Brain microvascular endothelial cell (primary cell): ENCODE measurements at regions not wholly inside any gene's neighbourhood (a gene's known extent, or its start where the extent isn't known, plus 50 kb on each side); places are given as distances from the start of the nearest gene placed in this dataset.
A peak's percentile ranks its signal among the peaks of the same experiment; 100 is the strongest.
"Not testable (repeated sequence)": the region's sequence is repeated elsewhere in the genome, so short reads cannot be mapped to it uniquely, and the experiment has no call there.

Experiments
- DNase-seq: peaks from one replicate; pipeline ENCODE4 v3.0.0-alpha.2; 2020
- H3K27ac ChIP-seq: fragments of 250-450 bp; sonication (Bioruptor Pico); 2 replicates; pipeline ENCODE4 v1.5.1; 2020; ENCODE audit warnings: mild to moderate bottlenecking, moderate library complexity
- H3K27me3 ChIP-seq: fragments of 250-450 bp; sonication (Bioruptor Pico); replicated peaks from 2 replicates; pipeline ENCODE4 v1.5.1; 2020; ENCODE audit warnings: mild to moderate bottlenecking
- H3K36me3 ChIP-seq: fragments of 250-450 bp; sonication (Bioruptor Pico); replicated peaks from 2 replicates; pipeline ENCODE4 v1.5.1; 2020; ENCODE audit warnings: mild to moderate bottlenecking
- H3K4me3 ChIP-seq: 2 replicates; pipeline ENCODE4 v1.5.1; 2011; ENCODE audit warnings: low read depth, mild to moderate bottlenecking, control low read depth, low read length, moderate library complexity
- CTCF ChIP-seq: IDR thresholded peaks from 2 replicates; pipeline ENCODE4 v1.5.1; 2011; ENCODE audit warnings: low read depth, mild to moderate bottlenecking, moderate library complexity, low read length, control low read depth, inconsistent platforms; ENCODE audit errors: missing control alignments
- in situ Hi-C: cut with HindIII; loops from 2 replicates; pipeline ENCODE4 v1.10.0; 2017; ENCODE audit warnings: low sequenced_read_pairs, low pct_ligation_motif_present

DNA sequence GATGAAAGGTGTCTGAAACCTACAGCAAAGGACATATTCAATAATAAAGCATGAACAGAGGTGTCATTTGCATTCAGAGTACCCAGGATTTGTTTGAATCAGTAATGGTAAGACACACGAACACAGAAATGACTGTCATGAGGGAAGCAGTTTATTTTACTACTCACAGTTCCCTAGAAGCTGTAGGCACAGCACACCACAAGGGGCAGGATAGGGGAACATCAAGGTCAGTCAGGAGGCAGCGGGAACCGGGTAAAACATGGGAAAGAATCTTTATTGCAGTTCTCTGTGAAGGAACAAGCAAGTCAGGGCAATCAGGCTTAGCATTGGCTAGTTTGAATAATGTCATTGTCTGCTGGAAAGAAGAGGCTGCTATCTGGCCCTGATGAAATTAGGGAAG lies 70.2 kb upstream of the PDSS1 start:
- no peak overlapping the region for H3K4me3 ChIP-seq
- no peaks in the 10 kb centered on the region for H3K27me3 ChIP-seq
- in situ Hi-C loops, result no loop called here
- TF ChIP-seq CTCF, result peak; percentile 20
- no peaks in the 10 kb centered on the region for H3K36me3 ChIP-seq
- no peak overlapping the region for H3K27ac ChIP-seq
- DNase-seq, result no peak

DNA sequence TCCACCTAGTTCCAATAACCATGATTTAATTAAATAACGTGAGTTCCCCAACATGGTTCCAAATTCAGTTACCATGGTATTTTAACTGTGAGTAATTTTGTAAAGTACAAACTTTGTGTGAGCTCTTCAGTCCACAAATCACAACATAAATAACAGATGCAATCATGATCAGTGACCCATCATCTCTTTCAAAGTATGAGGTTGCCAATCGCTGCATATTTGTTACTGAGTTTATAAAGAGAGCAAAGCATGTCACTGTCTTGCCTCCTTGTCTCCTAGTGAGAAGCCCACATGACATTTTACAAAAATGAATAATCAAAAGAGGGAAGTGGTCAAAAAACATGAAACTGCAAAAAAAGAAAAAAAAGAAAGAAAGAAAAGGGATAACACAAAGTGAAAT lies 69.1 kb upstream of the PDSS1 start:
- TF ChIP-seq CTCF, result no peak
- no peak for DNase-seq
- Histone ChIP-seq H3K27ac (no peak overlapping the region), H3K27me3 (no peaks in the 10 kb centered on the region), H3K36me3 (no peaks in the 10 kb centered on the region), H3K4me3 (no peak overlapping the region)
- in situ Hi-C loops, result no loop called here

DNA sequence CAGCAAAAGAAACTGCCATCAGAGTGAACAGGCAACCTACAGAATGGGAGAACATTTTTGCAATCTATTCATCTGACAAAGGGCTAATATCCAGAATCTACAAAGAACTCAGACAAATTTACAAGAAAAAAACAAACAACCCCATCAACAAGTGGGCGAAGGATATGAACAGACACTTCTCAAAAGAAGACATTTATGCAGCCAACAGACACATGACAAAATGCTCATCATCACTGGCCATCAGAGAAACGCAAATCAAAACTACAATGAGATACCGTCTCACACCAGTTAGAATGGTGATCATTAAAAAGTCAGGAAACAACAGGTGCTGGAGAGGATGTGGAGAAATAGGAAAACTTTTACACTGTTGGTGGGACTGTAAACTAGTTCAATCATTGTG lies 65.3 kb upstream of the PDSS1 start:
- DNase-seq, H3K27ac ChIP-seq, H3K4me3 ChIP-seq, H3K27me3 ChIP-seq, in situ Hi-C loops, H3K36me3 ChIP-seq: not testable (repeated sequence)

DNA sequence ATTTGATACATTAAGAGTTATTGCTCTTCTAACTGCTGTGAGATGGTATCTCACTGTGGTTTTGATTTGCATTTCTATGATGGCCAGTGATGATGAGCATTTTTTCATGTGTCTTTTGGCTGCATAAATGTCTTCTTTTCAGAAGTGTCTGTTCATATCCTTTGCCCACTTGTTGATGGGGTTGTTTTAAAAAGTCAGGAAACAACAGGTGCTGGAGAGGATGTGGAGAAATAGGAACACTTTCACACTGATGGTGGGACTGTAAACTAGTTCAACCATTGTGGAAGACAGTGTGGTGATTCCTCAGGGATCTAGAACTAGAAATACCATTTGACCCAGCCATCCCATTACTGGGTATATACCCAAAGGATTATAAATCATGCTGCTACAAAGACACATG lies 63.4 kb upstream of the PDSS1 start:
- DNase-seq, H3K27ac ChIP-seq, in situ Hi-C loops, H3K4me3 ChIP-seq, H3K27me3 ChIP-seq, H3K36me3 ChIP-seq: not testable (repeated sequence)

GRCh38 chr10:26637521-26638275 lies 59.8 kb upstream of the PDSS1 start:
- no peak for DNase-seq
- in situ Hi-C loops, result no loop called here
- Histone ChIP-seq H3K27ac (no peak overlapping the region), H3K4me3 (no peak overlapping the region), H3K36me3 (no peaks in the 10 kb centered on the region), H3K27me3 (no peaks in the 10 kb centered on the region)
- no peak for TF ChIP-seq CTCF

DNA sequence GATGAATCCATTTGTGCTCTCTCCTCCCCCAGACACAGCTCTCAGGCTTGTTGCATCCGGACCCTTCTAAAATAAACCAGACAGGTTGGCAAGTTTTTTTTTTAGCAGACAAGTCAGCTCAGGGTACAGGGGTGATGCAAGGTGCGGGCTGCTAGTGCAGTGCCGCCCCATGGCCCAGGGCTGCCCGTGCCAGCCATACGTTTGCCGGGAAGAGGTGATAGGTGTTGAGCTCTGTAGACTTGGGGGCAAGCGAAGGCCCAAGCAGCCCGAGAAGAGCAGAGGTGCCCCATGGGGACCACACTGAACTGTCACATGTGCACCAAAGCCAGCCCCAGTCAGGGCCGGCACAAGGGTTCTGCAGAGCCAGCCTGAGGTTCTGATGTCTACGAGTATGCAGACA lies 57.1 kb upstream of the PDSS1 start:
- Histone ChIP-seq H3K36me3 (no peaks in the 10 kb centered on the region), H3K27me3 (no peaks in the 10 kb centered on the region), H3K27ac (no peak overlapping the region), H3K4me3 (no peak overlapping the region)
- no peak for TF ChIP-seq CTCF
- in situ Hi-C loops, result no loop called here
- no peak for DNase-seq
